SK-N-SH treated with all-trans-retinoic acid at 6 μM for 48 hours (cell line): ENCODE measurements at regions not wholly inside any gene's neighbourhood (a gene's known extent, or its start where the extent isn't known, plus 50 kb on each side); places are given as distances from the start of the nearest gene placed in this dataset.

Experiments used
- ATAC-seq: fragments of 200-7000 bp; cut with Tn5 transposase; 3 replicates; pipeline ENCODE4 v1.9.1; 2020; ENCODE audit warnings: mild to moderate bottlenecking, moderate library complexity
- ARNTL ChIP-seq: fragments of 450-650 bp; formaldehyde crosslinking; IDR thresholded peaks from 2 replicates; pipeline ENCODE4 v1.5.0; 2020; ENCODE audit warnings: low read depth, mild to moderate bottlenecking, moderate library complexity, borderline replicate concordance
- CREB5 ChIP-seq: fragments of 250-450 bp; sonication (Bioruptor Pico); IDR thresholded peaks from 2 replicates; pipeline ENCODE4 v1.5.1; 2020; ENCODE audit warnings: low read depth, mild to moderate bottlenecking, moderate library complexity
- CSDC2 ChIP-seq: fragments of 250-450 bp; sonication (Bioruptor Pico); IDR thresholded peaks from 2 replicates; pipeline ENCODE4 v1.5.0; 2020; ENCODE audit warnings: mild to moderate bottlenecking, moderate library complexity
- CSRNP3 ChIP-seq: fragments of 250-450 bp; sonication (Bioruptor Pico); IDR thresholded peaks from 2 replicates; pipeline ENCODE4 v1.5.1; 2021; ENCODE audit warnings: mild to moderate bottlenecking, moderate library complexity
- ESRRG ChIP-seq: fragments of 250-450 bp; sonication (Bioruptor Pico); IDR thresholded peaks from 2 replicates; pipeline ENCODE4 v1.6.1; 2021; ENCODE audit warnings: mild to moderate bottlenecking
- GLIS3 ChIP-seq: fragments of 250-450 bp; sonication (Bioruptor Pico); IDR thresholded peaks from 2 replicates; pipeline ENCODE4 v1.5.0; 2020; ENCODE audit warnings: mild to moderate bottlenecking, moderate library complexity
- ISL1 ChIP-seq: fragments of 250-450 bp; sonication (Bioruptor Pico); IDR thresholded peaks from 2 replicates; pipeline ENCODE4 v2.1.2; 2022; ENCODE audit warnings: mild to moderate bottlenecking, moderate library complexity
- PATZ1 ChIP-seq: fragments of 250-450 bp; sonication (Bioruptor Pico); IDR thresholded peaks from 2 replicates; pipeline ENCODE4 v1.8.0; 2020; ENCODE audit warnings: mild to moderate bottlenecking, moderate library complexity, borderline replicate concordance
- POU6F1 ChIP-seq: fragments of 250-450 bp; sonication (Bioruptor Pico); IDR thresholded peaks from 2 replicates; pipeline ENCODE4 v1.8.0; 2021; ENCODE audit warnings: low read depth, mild to moderate bottlenecking, moderate library complexity, borderline replicate concordance
- SNAI2 ChIP-seq: fragments of 250-450 bp; sonication (Bioruptor Pico); IDR thresholded peaks from 2 replicates; pipeline ENCODE4 v1.5.0; 2020; ENCODE audit warnings: mild to moderate bottlenecking, moderate library complexity
- TOX ChIP-seq: fragments of 250-450 bp; sonication (Bioruptor Pico); IDR thresholded peaks from 2 replicates; pipeline ENCODE4 v1.8.0; 2021; ENCODE audit warnings: mild to moderate bottlenecking, moderate library complexity, borderline replicate concordance
- TSHZ2 ChIP-seq: fragments of 250-450 bp; sonication (Bioruptor Pico); IDR thresholded peaks from 2 replicates; pipeline ENCODE4 v1.5.0; 2020; ENCODE audit warnings: mild to moderate bottlenecking, moderate library complexity
- ZC3H10 ChIP-seq: fragments of 250-450 bp; sonication (Bioruptor Pico); IDR thresholded peaks from 2 replicates; pipeline ENCODE4 v1.5.1; 2021; ENCODE audit warnings: mild to moderate bottlenecking, moderate library complexity
- ZFP3 ChIP-seq: fragments of 250-450 bp; sonication (Bioruptor Pico); IDR thresholded peaks from 2 replicates; pipeline ENCODE4 v1.5.0; 2020; ENCODE audit warnings: mild to moderate bottlenecking, moderate library complexity
- ZFP30 ChIP-seq: fragments of 450-650 bp; formaldehyde crosslinking; IDR thresholded peaks from 2 replicates; pipeline ENCODE4 v1.5.0; 2022; ENCODE audit warnings: mild to moderate bottlenecking, moderate library complexity
- ZNF565 ChIP-seq: fragments of 450-650 bp; formaldehyde crosslinking; conservative IDR thresholded peaks from 2 replicates; pipeline ENCODE4 v1.5.0; 2020; ENCODE audit warnings: low read depth, mild to moderate bottlenecking, moderate library complexity
- ZNF70 ChIP-seq: fragments of 450-650 bp; formaldehyde crosslinking; IDR thresholded peaks from 2 replicates; pipeline ENCODE4 v1.5.0; 2020; ENCODE audit warnings: mild to moderate bottlenecking, moderate library complexity
- ZNF8 ChIP-seq: fragments of 450-650 bp; formaldehyde crosslinking; IDR thresholded peaks from 2 replicates; pipeline ENCODE4 v1.5.0; 2020; ENCODE audit warnings: mild to moderate bottlenecking, moderate library complexity

DNA sequence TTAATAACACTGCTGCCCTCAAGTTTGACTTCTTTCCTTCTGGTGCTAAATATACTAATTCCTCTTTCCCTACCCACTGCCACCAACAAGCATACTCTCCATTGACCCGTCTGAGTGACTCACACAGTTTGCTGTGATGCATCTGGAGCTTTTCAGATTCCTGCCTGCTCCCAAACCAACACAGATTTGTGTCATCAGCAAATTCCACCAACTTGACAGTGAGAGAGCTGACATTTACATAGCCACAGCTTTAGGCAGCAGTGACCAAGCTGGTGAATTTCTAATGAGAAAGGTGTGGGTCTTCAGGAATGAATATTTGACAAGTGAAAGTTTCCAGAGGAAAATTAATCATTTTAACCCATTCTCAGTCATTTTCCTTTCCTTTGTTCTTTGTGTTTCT is 96.5 kb upstream of the PRICKLE2 start:
- ATAC-seq: peak; percentile 96
- TF ChIP-seq PATZ1 (CRISPR knock-in tag): no peak
- no peak for TF ChIP-seq CREB5
- no peak for TF ChIP-seq ZNF8 (CRISPR knock-in tag)
- TF ChIP-seq TOX (CRISPR knock-in tag): peak; percentile 31; the same call in 1 of the 2 replicates
- TF ChIP-seq ZNF70 (CRISPR knock-in tag): no peak
- TF ChIP-seq GLIS3 (CRISPR knock-in tag): no peak

- ATAC-seq: peak; percentile 33; the same call in 2 of the 3 replicates
- TF ChIP-seq ZNF565 (CRISPR knock-in tag): no peak
- no peak for TF ChIP-seq SNAI2
- no peak for TF ChIP-seq ZFP3 (CRISPR knock-in tag)
- TF ChIP-seq ZNF8 (CRISPR knock-in tag): no peak
Observed at GRCh38 chr3:64319391-64319790, 94.1 kb upstream of the PRICKLE2 start.

DNA sequence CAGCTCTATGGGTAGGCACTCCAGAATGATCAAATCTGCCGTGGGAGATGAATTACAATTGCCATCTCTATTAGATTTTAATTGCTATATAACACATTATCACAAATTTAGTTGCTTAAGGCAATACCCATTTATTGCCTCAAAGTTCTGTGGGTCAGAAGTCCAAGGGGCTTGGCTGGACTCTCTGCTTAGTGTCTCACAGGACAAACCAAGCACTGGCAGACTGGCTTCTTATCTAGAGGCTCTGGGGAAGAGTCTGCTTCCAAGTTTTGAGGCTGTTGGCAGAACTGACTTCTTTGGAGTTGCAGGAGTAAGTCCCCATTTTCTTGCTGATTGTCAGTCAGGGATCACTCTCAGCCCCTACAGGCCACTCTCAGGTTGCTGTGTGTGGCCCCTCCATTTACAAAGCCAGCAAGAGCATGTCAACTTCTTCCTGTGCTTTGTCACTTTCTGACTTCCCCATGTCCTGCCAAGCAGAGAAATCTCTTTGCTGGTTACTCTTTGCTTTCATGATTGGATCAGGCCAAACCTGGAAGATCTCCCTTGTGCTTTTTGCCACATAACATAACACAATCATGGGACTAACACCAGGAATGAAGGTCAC is 93.5 kb upstream of the PRICKLE2 start:
- TF ChIP-seq POU6F1 (CRISPR knock-in tag): no peak
- no peak for TF ChIP-seq ARNTL
- no peak for TF ChIP-seq TOX (CRISPR knock-in tag)
- no peak for TF ChIP-seq ZFP3 (CRISPR knock-in tag)
- no peak for TF ChIP-seq CREB5
- no peak for TF ChIP-seq CSRNP3
- TF ChIP-seq ZC3H10 (CRISPR knock-in tag): no peak
- TF ChIP-seq ZNF8 (CRISPR knock-in tag): no peak
- TF ChIP-seq GLIS3 (CRISPR knock-in tag): no peak
- no peak for TF ChIP-seq CSDC2 (CRISPR knock-in tag)
- no peak for TF ChIP-seq SNAI2
- TF ChIP-seq ZFP30 (CRISPR knock-in tag): no peak
- TF ChIP-seq ESRRG (CRISPR knock-in tag): no peak
- TF ChIP-seq ISL1: no peak
- no peak for TF ChIP-seq TSHZ2 (CRISPR knock-in tag)
- ATAC-seq: no peak
